Umbilical cord (tissue), 1 donor: ENCODE measurements at regions not wholly inside any gene's neighbourhood (a gene's known extent, or its start where the extent isn't known, plus 50 kb on each side); places are given as distances from the start of the nearest gene placed in this dataset.

Experiments
- DNase-seq: peaks from one replicate; pipeline ENCODE4 v3.0.0-alpha.2; 2015; ENCODE audit warnings: low spot score

DNA sequence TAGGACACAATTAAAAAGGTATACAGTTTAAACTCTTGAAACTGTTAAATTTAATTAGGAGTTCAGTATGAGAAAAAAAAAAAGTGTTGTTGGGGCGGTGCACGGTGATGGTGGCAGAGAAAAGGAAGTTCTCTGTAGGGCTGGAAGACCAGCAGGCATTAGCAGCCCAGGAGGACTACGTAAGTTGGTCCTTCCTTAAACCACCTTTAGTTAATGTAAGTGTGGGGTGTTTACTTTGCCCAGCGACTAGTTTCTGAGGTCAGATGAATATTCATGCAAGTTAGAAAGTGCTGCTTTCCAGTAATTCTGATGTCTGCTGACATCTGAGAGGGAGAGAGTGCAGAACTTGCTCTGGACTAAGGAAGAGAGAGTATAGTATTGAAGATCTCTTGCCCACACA is 54.9 kb downstream of the NKX2-1 start:
- no peak for DNase-seq

GRCh38 chr14:36462890-36463289 is 57.1 kb downstream of the NKX2-1 start:
- DNase-seq, result no peak

DNA sequence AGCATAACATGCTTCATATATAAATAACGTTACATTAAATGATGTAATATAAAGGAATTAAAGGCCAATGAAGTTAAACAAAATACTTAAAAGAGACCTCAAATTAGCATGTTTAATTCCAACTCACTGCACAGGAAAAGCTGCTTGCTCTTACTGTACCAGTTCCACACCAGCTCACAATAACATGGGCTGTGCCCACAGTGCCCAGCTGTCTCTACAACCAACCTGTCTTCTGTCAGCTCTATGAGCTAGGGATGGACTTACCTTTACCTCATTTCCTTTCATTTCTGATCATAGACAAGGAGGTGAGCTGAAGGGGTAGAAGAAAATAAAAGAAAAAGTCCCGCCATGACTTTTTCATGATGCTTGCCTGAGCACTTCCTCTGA is 64.8 kb downstream of the NKX2-1 start:
- no peak for DNase-seq

- peak; percentile 11 for DNase-seq
These were observed 65.3 kb downstream of the NKX2-1 start for GRCh38 chr14:36454599-36455240.

DNA sequence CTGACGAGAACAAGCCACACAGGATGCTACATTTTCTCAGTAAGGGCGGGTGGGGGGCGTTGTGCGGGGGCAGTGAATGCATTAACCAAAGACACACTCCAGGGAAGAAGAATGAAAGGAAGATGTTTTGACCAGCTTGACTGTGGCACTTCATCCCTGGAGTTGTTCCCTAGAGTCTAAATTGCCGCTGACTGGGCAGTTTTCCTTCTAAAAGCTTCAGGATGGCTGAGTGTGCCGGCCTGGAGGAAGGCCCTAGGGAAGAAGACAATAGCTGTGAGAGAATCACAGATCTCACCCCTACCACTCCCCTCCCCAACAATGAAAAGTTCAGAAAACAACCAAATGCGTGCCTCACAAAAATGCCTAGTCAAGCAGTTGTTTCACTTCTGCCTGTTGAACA is 67.2 kb downstream of the NKX2-1 start:
- DNase-seq, result no peak

DNA sequence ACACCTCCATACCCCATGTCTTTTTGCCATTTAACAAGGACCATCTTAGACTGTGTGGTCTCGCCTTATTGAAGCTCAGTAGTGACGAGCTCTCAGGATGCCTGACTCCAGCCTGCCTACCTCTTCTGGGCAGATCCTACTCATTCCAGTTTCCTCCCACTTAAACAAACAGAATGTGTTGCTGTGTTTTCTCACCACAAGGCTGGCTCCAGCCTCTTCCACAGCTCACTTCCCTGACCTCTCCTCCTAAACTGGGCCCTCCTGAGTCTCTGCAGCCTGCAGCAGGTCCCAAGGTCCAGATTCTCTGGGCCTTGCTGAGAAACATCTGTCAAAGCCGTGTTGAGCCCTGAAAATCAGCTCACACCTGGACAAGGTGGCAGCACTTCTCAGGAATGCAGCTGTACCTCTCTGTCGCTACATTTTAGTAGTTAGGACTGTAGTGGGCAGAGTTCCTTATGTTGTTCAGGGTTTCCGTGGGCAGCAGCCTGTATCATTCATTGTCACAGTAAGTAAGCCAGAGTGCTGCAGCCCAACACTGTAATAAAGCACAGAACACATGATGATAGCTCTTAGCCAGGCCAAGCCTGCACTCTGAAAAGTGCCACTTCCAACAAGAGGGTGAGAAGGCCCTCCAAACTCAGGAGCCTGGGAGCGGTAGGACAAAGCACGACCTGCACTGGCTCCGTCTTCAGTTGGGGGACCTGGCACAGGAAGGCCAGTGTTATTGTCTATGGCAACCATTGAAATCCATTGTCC is 68.5 kb downstream of the NKX2-1 start:
- no peak for DNase-seq

DNA sequence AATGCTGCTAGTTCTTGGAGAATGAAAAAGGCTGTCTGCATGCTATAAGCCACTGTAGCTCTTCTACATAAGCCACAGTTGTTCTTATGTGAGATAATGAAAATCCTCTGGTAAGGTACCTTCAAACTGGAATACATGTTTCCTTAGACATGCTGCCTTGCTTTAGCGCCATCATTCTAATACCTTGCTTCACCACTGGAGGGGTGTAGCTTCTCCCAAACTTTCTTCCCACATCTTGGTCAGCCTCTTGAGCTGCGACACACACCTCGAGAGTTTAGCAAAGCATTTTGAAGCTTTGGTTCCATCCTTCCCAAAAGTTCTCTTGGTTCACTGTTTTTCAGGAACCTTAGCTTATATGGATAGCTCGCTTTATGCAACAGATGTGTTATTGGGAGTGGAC is 69.5 kb downstream of the NKX2-1 start:
- no peak for DNase-seq

- DNase-seq, result no peak
These were observed 70.1 kb downstream of the NKX2-1 start for GRCh38 chr14:36449903-36450302.

DNA sequence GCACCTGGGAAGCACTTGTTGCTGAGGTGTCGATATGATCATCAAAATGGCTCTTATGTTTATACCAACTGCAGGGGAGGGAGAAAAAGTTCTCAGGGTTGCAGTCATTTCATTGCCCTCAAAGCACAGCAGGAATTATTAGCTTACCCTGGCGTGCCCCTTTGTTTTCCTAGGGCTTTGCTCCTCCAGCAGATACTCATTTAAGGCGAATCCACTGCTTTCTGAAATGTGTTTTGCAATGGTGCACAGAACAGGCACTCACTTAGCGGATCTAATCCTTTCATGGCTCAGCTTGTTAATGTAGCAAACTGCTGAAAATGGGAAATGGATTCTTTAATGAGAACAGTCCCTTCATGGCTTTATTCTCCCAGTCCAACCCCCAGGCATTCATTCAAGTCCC is 76.7 kb downstream of the NKX2-1 start:
- no peak for DNase-seq

- no peak for DNase-seq
These were observed 77.2 kb downstream of the NKX2-1 start for GRCh38 chr14:36442824-36443241.

DNA sequence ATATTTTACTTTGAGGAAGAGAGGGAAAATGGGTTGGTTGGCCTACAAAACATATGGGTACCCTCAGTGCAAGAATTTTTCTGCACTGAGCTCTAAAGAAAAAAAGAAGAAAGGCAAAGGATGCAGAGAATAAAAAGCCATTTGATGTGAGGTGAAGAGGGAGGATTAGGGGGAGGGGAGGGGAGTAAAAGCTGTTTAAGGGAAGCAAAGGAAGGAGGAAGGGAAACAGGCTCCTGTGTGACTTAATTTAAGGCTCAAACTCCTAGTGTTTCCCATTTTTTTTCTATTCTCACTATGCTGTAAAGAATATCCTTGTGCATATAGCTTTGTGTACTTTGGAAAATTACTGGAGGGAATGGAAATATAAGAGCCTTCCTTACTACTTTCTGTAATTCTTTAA is 78.7 kb downstream of the NKX2-1 start:
- DNase-seq, result no peak

DNA sequence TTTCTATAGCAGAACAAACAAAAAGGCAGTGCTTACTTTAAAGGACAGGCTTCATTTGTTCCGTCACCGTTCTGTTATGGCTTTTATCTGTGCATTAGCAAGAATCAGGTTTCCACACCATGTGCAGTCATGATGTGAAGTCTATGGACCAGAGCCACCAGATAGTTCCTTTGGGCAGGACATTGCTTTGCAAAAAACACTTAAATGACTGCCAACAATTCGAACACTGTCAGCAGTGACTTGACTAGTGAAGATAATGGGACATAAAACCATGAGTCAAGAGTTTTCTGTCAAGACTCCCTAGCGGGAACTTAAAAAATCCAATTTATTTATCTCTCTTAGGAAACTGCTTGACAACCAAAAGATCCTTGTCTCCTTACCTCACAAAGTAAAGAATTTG is 80.3 kb downstream of the NKX2-1 start:
- DNase-seq, result no peak

DNA sequence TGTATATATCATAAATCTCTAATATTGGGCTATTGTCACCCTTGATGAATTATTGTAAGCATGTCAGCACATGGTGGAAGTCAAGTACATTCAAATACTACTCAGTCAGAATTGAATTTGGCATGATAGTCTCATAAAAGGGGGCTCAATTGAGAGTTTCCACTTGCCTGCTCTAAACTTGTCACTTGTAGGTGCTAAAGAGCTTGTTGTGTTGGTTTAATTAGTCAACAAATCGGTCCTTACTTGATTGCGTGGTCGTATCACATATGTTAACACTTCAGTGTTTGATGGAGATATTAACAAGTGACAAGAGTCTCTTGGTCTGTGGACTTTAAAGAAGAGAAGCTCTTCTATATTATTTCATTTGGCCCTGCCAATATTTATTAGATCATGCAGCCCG is 81.1 kb downstream of the NKX2-1 start:
- no peak for DNase-seq

DNA sequence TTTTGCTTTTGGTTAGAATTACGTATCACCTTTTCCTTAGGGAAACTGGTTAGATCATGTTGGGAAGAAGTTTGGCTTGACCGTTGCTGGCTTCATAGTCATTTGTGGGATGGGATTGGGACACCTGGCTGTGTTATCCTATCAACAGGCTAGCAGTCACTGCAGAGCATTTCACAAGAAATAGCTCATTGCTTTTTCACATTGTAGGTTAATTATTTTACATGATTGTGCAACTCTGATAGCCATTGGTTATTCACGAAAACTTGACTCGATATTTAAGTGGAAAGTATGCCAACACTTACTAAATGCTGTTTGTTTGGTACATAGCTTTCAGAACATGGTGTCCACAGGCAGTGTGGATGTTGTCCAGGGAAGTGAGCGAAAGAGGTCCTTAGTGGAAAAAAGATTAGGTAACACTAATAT is 89.4 kb downstream of the NKX2-1 start:
- DNase-seq, result no peak

GRCh38 chr14:36430169-36430568 is 89.9 kb downstream of the NKX2-1 start:
- no peak for DNase-seq

DNA sequence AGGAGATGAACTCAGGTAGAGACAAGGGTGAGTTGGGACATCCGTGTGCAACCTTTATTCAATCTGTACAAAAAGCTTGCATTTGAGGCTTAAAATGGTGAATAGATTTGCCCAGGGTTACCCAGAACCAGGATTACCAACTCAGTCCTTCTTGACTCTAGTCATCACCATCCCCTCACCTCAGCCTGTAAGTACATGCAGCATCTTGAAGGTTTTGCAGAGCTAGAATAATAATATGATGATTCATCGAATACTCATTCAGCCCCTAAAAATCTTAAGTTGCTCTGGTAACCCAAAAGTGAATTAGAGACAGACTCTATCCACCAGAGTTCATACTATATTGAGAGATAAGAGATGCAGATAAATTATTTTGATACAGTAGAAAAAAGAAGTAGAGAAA is 90.3 kb downstream of the NKX2-1 start:
- DNase-seq, result no peak

DNA sequence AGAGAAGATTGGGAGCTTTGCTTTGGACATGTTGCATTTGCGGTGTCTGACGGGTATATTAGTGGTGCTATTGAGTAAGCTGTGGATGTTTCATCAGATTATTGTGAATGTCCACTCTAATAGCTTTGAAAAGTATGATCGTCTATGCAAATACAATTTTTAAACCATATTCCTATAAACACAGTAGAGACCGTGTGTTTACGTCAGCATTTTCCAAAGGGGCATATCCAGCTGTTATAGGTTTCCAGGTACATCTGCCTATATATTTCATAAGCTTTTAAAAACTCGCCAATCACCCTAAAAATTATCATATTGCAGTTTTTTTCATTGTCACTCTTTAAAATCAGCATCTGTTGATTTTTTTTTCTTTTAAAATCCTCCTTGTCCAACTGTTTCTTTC is 91.7 kb downstream of the NKX2-1 start:
- no peak for DNase-seq

DNA sequence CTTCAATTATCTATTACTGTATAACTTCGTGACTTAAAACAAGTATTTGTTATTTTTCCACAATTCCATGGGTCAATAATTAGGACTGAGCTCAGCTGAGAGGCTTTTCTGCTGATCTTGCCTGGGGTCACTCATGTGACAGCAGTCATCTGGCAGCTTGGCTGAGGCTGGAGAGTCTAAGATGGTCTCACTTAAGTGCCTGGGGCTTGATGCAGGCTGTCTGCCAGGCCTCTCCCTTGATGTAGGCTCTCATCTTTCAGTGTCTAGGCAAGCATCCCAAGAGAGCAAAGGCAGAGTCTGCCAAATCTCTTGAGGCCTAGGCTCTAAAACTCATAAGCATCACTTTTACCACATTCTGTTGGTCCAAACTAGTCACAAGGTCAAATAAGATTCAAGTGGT is 93.2 kb downstream of the NKX2-1 start:
- no peak for DNase-seq

DNA sequence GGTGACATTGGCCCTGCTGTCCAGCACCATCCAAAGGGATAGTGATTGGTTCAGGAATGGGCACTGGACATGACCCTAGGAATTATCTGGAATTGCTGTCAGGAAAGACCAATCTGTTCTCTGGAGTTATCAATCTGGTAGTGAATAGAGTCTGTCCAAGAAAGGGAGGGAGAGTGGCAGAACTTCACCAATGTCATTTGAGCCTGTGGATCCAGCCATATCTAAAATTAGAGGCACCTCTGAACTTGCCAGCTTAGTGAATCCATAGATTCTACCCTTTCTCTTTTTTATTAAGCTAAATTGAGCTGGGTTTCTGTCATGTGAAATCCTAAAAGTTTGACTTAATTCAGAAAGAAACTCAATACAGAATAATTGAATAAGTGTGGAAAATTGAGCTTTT is 93.9 kb downstream of the NKX2-1 start:
- DNase-seq, result no peak

GRCh38 chr14:36424478-36425102 is 95.4 kb downstream of the NKX2-1 start:
- DNase-seq, result no peak

- DNase-seq, result no peak
These were observed 96.6 kb downstream of the NKX2-1 start for GRCh38 chr14:36423430-36423829.

- DNase-seq, result peak; percentile 13
These were observed 99.8 kb upstream of the MBIP start for GRCh38 chr14:36420149-36420687.

DNA sequence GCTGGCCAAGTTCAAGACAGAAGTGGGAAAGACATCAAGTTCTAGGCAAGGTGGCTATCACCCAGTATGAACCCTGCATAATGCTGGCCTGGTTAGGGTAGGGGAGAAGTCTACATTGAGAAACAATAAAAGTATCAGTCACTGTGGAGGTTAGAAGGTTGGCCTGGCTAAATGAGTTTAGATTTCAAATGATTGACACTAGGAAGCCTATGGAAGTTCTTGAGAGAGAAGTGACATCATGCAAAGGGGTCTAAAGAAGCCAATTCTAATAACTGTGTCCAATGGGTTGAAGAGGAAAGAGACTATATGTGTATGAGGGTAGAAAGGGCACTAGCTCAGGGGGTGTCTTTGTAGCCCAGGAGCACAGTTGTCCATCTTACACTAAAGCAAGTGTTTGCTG is 98.5 kb upstream of the MBIP start:
- DNase-seq, result no peak
